HG03575 (cell line): ENCODE measurements at regions not wholly inside any gene's neighbourhood (a gene's known extent, or its start where the extent isn't known, plus 50 kb on each side); places are given as distances from the start of the nearest gene placed in this dataset.
"Not testable (repeated sequence)": the region's sequence is repeated elsewhere in the genome, so short reads cannot be mapped to it uniquely, and the experiment has no call there.

Experiments
- ATAC-seq: cut with Tn5 transposase; IDR thresholded peaks from one replicate; pipeline ENCODE4 v1.9.1; 2021; ENCODE audit not compliant: unreplicated experiment, insufficient number of reproducible peaks, low FRiP score; ENCODE audit errors: extremely low read depth

DNA sequence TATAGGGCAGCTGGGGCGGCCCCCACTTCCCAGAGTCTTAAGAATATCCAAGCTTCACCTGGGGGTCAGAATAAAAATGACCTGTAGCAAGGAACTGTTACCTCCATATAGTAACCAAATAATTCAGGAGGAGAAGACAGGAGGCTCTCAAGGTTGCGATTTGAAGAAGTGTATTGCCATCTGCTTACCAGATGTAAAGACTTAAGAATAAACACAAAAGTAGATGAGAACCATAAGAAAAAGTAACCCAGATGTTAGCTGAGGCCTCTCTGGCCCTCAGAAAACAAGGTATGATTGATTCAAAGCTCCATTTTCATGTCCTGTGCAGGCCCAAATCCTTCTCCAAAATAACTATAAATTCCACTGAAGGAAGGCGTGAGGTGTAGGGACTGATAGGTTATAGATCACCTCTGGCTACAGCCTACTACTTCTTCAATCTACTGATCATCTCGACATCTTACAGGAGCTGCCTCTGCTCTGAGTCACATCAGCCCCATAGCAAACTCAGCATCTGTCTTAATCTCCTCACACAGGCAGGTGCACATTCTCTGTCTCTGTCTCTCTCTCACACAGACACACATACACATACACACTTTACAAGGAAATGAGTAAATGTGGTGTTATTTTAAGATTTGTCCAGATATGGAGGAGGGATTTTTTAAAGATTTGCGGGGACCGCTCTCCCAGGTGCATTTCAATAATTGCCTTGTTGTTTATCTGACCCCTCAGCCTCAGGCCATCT lies 193.9 kb upstream of the EDNRA start:
- no peak for ATAC-seq

- ATAC-seq, result no peak
Observed at GRCh38 chr4:147287588-147287890, 193.4 kb upstream of the EDNRA start.

- ATAC-seq, result no peak
Observed at GRCh38 chr4:147288512-147288911, 192.4 kb upstream of the EDNRA start.

GRCh38 chr4:147289181-147289580 lies 191.7 kb upstream of the EDNRA start:
- no peak for ATAC-seq

DNA sequence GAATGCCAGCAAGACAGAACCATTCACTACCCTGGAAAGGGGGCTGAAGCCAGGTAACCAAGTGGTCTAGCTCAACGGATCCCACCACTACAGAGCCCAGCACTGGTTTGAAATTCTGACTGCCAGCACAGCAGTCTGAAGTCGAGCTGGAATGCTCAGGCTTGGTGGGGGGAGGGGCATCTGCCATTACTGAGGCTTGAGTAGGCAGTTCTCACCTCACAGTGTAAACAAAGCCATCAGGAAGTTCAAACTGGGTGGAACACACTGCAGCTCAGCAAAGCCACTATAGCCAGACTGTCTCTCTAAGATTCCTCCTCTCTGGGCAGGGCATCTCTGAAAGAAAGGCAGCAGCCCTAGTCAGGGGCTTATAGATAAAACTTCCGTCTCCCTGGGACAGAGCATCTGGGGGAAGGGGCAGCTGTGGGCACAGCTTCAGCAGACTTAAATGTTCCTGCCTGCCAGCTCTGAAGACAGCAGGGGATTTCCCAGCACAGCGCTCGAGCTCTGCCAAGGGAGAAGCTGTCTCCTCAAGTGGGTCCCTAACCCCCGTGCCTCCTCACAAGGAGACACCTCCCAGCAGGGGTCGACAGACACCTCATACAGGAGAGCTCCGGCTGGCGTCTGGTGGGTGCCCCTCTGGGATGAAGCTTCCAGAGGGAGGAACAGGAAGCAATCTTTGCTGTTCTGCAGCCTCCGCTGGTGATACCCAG lies 188.1 kb upstream of the EDNRA start:
- ATAC-seq, result not testable (repeated sequence)

DNA sequence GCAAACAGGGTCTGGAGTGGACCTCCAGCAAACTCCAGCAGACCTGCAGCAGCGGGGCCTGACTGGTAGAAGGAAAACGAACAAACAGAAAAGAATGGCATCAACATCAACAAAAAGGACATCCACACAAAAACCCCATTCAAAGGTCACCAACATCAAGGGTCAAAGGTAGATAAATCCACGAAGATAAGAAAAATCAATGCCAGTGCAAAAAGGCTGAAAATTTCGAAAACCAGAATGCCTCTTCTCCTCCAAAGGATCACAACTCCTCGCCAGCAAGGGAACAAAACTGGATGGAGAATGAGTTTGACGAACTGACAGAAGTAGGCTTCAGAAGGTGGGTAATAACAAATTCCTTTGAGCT lies 187.6 kb upstream of the EDNRA start:
- ATAC-seq, result not testable (repeated sequence)

DNA sequence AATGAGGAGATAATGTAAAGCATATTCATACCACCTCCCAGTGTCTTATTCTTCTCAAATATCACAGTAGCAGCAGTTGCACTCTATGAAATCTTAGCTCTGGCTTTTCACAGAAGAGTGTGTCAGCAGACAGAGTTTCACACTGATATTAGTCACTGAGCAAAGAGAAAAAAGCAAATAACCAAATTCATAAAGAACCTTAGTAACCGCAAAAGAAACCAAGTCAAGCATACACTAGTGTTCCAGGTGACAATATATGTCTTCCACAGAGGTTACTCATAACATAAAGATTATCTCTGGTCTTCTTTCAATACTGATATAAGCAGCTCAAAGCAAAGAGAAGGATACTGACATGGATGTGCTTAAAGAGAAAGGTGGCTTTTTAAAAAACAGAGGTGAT lies 181.7 kb upstream of the EDNRA start:
- no peak for ATAC-seq

DNA sequence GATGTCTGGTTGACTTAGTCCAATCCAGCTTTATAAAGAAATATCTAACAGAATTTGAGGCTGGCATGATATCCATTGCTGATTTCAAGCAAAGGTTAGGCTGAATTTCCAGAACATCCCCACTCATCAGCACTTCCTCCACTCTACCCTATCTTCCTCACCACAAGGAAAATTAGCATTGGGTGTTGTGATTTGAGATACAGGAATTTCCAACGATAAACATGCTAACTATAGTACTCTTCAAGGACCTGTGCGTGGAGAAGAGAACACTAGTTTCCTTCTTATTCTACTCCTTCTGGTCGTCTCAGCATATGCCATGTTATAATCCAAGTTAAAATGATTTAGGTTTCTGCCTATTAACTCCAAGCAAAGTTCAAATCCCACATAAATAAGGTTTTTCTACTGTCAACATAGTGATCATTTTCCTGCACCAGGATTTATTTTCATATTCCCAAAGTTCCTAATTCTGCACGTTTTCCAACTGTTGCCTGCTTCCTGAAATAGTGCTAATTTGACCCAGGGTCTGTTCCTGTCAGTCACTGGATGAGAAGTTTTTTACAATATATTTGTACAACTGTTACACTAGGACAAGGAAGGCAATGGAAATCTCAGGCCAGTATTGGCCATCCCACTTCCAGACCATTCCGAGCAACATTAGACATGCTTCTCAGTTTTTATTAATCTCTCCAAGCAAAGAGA lies 177.6 kb upstream of the EDNRA start:
- ATAC-seq, result no peak

- no peak for ATAC-seq
Observed at GRCh38 chr4:147303873-147304229, 177.0 kb upstream of the EDNRA start.

GRCh38 chr4:147307896-147308674 lies 172.8 kb upstream of the EDNRA start:
- ATAC-seq, result no peak

- ATAC-seq, result no peak
Observed at GRCh38 chr4:147309434-147309833, 171.5 kb upstream of the EDNRA start.

GRCh38 chr4:147310312-147310711 lies 170.6 kb upstream of the EDNRA start:
- no peak for ATAC-seq

GRCh38 chr4:147311956-147312355 lies 168.9 kb upstream of the EDNRA start:
- no peak for ATAC-seq

DNA sequence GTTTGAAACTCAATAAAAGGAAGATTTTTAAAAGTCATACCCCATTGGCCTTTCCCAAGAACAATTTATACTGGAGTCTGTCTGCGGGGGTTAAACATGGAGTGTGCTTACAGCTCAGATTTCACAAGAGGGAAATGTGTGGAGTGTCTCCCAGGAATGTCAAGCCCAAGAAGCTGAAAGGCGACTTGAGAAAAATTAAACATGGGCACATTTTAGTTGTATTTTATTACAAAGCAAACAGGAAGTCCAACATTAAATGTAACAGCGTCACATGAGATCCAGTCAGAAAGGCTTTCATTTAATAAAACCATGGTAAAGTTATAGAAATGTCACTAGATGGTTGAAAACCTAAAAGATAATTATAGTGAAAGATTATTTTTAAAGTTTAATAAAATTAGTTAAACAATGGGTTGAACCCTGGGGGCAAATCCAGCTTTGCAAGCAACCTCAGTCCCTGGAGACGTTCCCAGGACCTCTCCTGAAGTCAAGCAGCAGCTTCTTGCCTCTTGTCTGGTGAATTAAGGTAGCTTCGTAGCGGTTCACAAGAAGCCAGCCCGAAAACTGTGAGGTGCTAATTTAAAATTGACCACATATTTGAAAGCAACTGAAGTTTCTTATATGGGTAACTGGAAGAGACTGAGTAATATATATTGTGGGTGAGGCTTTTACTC lies 168.4 kb upstream of the EDNRA start:
- ATAC-seq, result no peak

- ATAC-seq, result no peak
Observed at GRCh38 chr4:147313108-147313507, 167.8 kb upstream of the EDNRA start.

GRCh38 chr4:147318586-147318985 lies 162.3 kb upstream of the EDNRA start:
- ATAC-seq, result no peak

GRCh38 chr4:147325571-147325981 lies 155.3 kb upstream of the EDNRA start:
- no peak for ATAC-seq

GRCh38 chr4:147326591-147326990 lies 154.3 kb upstream of the EDNRA start:
- no peak for ATAC-seq

GRCh38 chr4:147327322-147327721 lies 153.6 kb upstream of the EDNRA start:
- ATAC-seq, result no peak
